ENCODE measurements at regions not wholly inside any gene's neighbourhood (a gene's known extent, or its start where the extent isn't known, plus 50 kb on each side); places are given as distances from the start of the nearest gene placed in this dataset.
A peak's percentile ranks its signal among the peaks of the same experiment; 100 is the strongest.
"Not testable (repeated sequence)": the region's sequence is repeated elsewhere in the genome, so short reads cannot be mapped to it uniquely, and the experiment has no call there.

GRCh38 chr14:21760360-21760759 is 86.7 kb upstream of the OR4E1 start:
- not testable (repeated sequence) for DNase-seq (ENCODE audit: low read depth)

GRCh38 chr14:21749306-21749868 is 75.8 kb upstream of the OR4E1 start:
- DNase-seq (ENCODE audit: low read depth), result no peak

GRCh38 chr14:21748869-21749303 is 75.3 kb upstream of the OR4E1 start:
- DNase-seq (ENCODE audit: low read depth), result peak; percentile 4

GRCh38 chr14:21735639-21736307 is 62.2 kb upstream of the OR4E1 start:
- no peak for DNase-seq (ENCODE audit: low read depth)

- DNase-seq (ENCODE audit: low read depth), result no peak
Observed at GRCh38 chr14:21735200-21735599, 61.6 kb upstream of the OR4E1 start.

GRCh38 chr14:21734457-21735074 is 60.9 kb upstream of the OR4E1 start:
- DNase-seq (ENCODE audit: low read depth), result no peak

- no peak for DNase-seq (ENCODE audit: low read depth)
Observed at GRCh38 chr14:21729703-21730233, 56.1 kb upstream of the OR4E1 start.

- no peak for DNase-seq (ENCODE audit: low read depth)
Observed at GRCh38 chr14:21725250-21725649, 51.6 kb upstream of the OR4E1 start.

GRCh38 chr14:21724090-21724973 is 50.7 kb upstream of the OR4E1 start:
- DNase-seq (ENCODE audit: low read depth), result no peak

- no peak for DNase-seq (ENCODE audit: low read depth)
Observed at GRCh38 chr14:21723431-21724045, 49.9 kb upstream of the OR4E1 start.
